RPMI8226 (cell line): ENCODE measurements at regions not wholly inside any gene's neighbourhood (a gene's known extent, or its start where the extent isn't known, plus 50 kb on each side); places are given as distances from the start of the nearest gene placed in this dataset.

Experiments used
- DNase-seq: peaks from one replicate; pipeline ENCODE4 v3.0.0-alpha.2; 2015

- no peak for DNase-seq
These were observed 191.5 kb upstream of the S1PR3 start for GRCh38 chr9:88799541-88800328.

DNA sequence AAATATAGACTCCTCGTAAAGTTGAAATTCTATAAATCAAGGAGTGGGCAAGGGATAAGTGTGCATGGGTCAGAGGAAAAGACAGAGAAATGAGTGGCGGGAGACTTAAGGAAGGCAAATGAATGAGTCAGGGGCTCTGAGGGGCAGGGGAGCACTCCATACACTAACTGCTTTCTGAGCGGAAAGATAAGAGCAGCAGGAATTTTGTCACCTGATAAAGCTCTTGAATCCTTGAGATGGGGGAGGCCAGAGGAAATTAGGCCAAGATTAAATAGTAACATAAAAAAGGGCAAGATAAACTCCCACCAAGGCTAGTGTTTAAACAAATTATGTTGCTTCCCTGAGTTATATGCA lies 191.0 kb upstream of the S1PR3 start:
- no peak for DNase-seq

GRCh38 chr9:88801214-88801796 lies 190.0 kb upstream of the S1PR3 start:
- no peak for DNase-seq

DNA sequence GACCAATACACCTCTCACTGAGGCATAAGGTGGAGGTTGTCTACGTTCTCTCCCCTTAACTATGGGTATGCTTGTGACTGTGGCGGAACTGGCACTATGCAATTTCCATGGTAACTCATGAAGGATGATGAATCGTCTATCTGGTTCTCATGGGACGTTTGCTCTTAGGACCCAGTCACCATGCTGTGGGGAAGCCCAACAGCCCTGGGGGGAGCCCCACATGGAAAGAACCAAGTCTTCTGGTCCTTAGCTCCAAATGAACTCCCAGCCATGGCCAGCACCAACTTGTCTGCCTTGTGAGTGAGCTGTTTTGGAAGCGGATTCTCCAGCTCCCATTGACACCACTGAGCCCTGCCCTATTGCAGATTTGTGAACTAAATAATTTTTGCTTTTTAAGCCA lies 188.7 kb upstream of the S1PR3 start:
- no peak for DNase-seq

DNA sequence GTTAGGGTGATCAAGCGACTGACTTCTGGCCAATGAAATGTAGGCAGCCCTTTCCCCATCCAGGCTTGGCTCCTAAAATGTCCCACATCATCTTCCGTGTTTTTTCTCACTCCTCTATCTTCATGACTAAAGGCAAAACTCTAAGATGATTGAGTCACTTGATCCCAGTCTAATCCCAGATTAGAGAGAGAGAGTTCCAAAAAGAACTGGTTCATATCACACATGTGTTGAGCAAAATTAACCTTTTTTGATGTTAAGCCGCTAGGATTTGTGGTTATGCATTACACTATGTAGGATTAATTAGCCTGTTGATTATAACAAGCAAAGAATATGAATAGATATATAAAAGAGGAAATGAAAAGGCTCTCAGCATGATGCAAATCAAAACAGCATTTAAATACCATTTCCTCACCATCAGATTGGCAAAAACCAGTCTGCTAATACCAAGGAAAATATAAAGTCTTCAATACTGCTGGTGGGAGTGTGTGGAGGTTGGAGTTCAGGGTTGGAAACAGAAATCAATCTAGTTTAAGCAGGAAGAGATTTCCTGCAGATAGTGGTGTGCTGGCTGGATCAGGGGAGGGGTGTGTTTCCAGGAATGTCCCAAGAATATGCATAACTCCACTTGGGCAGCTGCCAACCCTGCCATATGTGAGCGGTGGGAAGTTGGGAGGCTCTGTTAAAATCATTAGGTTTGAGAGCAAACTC lies 187.6 kb upstream of the S1PR3 start:
- no peak for DNase-seq

- no peak for DNase-seq
These were observed 187.0 kb upstream of the S1PR3 start for GRCh38 chr9:88804254-88804596.

DNA sequence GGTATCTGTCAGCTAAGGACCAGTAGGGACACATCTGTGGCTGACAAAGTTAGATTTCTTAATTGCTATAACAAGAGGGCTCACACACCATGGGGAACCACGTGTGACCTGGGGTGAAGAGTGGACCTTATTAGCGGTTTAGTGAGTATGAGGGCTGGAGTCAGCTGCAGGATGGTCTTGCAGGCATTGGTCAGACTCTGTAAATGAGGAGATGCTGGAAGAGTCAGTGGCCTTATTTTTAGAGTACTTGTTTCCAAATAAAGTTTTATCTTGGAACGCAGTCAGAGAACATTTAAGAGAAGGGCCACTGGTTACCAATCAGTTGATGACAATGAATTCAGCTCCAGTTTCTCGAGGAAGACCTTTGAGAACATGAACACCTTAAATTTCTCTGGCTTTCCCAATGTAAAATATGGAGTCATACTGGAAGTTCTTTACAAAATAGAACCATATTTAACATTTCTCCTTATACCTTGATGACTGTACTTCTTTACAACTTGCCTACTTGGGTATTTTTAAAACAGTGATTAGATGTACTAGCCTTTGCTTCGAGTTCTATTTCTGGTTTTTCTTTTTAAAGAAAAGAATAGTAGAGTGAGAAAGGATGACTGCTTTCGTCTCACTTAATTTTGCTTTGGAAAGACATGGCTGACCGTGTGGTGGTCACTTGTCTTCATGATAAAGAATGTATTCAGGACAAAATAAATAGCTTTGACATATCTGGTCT lies 185.9 kb upstream of the S1PR3 start:
- no peak for DNase-seq

DNA sequence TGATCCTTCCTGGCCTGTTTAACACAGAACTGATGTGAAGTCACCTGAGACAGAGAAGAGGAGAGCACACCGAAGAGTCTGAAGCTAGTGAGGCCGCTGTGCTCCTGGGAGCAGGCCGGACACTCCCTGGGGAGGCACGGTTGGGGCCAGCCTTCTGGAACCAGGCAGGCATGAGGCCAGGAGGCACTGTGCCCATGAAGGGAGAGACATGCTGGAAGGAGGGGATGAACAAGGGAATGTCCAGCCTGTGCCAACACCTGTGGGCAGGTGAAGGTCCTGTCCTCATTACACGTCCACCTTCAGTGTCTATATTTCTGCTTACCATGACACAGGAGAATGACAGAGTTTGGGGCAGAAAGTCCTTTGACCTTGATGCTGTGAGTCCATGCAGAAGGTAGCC lies 183.8 kb upstream of the S1PR3 start:
- DNase-seq, result no peak

GRCh38 chr9:88808019-88808656 lies 183.1 kb upstream of the S1PR3 start:
- no peak for DNase-seq

- no peak for DNase-seq
These were observed 182.4 kb upstream of the S1PR3 start for GRCh38 chr9:88808761-88809354.

DNA sequence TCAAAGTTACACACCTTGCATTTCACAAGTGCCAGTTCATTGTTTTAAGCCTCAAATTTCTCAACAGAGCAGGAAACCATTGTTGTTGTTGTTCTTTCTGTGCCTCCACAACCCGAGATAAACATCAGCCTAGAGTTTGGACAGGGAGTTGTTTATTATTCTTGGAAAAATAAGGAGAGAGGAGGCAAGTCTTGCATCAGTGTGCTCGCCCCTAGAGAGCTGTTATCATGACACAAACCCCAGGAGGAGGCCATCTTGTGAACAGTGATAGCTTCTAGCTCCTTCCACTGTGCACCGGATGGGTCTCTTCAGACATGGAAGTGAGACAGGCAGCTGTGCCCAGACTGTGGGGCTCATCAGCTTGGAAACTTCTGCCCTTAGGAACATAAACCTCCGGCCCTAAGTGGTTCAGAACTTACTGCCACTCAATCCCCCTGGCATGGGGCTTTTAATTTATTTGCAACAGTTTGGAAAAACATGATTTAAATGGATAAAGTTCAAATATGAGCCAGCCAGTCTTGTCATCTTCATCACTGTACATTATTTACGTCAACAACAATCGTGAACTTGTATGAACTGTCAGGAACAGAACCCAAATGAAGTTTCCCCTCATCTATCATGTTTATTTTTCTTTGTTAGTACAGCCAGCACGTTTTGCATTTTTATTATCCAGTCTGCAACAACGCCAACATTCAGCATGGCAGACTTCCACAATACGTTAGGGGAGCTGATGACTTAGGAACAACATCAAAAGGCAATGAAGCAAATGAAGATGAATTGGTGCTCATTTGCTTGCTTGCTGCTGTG lies 181.7 kb upstream of the S1PR3 start:
- no peak for DNase-seq

GRCh38 chr9:88810826-88811225 lies 180.4 kb upstream of the S1PR3 start:
- DNase-seq, result no peak

DNA sequence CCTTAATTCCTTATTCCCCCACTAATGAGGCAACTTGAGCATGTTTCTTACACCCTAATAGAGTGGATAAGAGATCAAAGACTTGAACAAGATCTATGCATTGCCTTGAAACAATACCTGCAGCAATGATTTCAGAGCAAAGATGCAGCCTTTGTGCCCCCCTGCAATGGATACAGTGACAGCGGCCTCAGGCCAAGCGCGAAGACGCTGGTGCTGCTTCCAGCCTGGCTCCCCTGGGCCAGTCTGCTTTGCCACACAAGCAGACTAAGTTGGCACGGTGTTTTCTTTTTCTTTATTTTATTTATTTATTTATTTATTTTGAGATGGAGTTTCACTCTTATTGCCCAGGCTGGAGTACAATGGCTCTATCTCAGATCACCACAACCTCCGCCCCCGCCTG lies 179.8 kb upstream of the S1PR3 start:
- DNase-seq, result no peak

DNA sequence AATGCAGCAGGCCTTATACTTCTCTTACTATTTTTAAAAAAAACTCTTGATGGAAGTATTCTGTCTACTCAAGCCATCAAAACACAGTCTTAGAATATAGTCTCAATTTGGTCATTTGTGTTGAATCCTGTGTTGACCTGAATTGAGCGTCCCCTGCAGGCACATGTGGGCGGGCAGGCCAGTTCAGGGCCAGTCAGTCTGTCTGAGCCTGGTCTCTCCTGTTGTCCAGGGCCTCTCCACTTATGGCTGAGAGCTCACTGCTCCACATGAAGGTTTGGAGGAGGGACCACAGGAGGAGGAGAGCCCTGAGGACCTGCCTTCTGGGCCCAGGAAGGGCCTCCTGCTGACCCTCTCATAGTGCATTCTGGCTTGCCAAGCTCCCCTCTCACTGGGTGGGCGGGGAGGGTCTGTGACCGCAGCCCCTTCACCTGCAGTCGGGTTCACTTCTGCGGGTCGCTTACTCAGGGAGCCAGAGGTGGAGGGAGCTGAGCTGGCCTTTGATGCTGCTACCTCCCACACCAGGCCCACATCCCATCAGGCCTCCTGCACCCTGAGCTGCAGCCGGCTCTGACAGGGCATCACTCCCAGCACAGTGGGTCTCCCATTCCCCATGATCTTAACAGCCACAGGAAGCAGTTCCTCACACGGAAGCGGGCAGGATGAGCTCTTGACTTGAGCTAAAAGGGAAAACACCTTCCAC lies 178.2 kb upstream of the S1PR3 start:
- DNase-seq, result no peak

DNA sequence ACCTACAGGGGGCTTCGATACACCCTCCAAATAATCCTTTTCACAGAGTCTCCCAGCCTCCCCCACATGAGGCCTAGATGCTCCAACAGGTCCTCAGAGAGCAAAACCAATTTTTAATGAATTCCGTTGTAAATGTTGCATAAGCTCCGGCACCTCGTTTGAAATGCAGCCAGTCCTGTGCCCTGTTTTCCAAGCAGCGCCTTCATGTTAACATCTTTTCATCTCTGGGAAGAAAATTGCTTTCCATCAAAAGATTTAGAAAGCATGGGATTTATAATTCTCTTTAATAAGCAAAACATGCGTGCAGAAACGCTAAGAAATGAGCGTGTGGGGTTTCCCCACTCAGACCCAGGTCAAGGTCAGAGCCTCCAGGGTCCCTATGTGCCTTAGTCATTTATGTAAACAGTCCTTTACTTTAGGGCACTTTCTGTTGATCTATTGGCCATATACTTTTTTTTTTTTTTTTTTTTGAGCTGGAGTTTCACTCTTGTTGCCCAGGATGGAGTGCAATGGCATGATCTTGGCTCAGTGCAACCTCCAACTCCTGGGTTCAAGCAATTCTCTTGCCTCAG lies 177.5 kb upstream of the S1PR3 start:
- DNase-seq, result no peak

- no peak for DNase-seq
These were observed 176.7 kb upstream of the S1PR3 start for GRCh38 chr9:88814577-88814976.

GRCh38 chr9:88816141-88816540 lies 175.1 kb upstream of the S1PR3 start:
- no peak for DNase-seq

GRCh38 chr9:88816591-88816990 lies 174.7 kb upstream of the S1PR3 start:
- DNase-seq, result no peak

GRCh38 chr9:88817628-88818027 lies 173.6 kb upstream of the S1PR3 start:
- no peak for DNase-seq

DNA sequence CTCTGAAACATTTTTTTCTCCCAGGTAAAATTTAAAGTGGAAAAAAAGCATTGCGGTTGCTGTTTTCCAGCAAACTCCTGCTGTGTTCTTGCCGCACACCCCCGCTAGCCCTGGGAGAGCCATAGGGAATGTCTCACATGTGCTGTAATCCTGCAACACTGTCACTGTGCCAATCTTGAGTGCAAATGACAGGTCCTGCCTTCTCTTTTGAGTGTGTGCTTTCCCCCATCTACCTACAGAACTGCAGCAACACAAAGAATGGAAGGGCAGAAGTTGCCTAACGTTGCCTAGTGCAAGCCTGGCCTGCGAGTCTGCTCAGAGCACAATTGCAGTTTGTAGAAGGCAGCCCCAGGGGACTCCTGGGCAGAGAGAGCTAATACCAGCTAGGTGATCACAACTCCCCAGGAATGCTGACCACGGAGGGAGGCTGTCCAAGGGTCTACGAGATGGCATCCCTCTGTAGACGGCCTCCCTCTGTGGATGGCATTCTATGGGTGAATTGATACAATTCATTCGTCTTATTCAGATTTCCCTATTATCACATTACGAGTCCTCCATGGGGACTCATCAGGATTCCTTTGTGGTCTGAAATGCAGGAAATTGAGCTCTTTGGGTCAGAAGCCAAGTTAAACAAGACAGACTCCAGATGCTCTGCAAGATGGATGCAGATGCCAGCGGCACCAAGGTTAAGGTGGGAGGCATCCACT lies 172.6 kb upstream of the S1PR3 start:
- DNase-seq, result no peak
